GM19240 (cell line): ENCODE measurements at regions not wholly inside any gene's neighbourhood (a gene's known extent, or its start where the extent isn't known, plus 50 kb on each side); places are given as distances from the start of the nearest gene placed in this dataset.

Source experiments
- DNase-seq: peaks from one replicate; pipeline ENCODE4 v3.0.0; 2011; ENCODE audit warnings: low spot score; ENCODE audit not compliant: insufficient read length

DNA sequence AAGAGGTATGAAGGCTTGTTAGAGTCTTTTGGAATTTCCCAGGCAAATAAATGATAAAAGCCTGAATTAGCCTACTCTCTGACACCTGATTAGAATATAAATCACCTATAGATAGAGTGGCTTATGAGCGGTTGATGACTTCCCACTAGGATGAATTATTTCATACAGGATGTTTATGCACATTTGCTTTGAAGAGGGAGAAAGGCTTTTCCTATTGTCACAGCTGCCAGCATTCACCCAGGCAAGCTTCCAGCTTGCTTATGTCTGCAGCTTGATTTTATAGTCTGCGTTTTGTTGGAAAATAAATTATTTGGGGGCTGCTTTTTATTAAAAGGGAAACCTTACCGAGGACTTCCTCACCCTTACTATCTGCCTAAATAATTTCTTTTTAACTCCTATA is 51.3 kb upstream of the EIF2S2 start:
- DNase-seq = no peak

DNA sequence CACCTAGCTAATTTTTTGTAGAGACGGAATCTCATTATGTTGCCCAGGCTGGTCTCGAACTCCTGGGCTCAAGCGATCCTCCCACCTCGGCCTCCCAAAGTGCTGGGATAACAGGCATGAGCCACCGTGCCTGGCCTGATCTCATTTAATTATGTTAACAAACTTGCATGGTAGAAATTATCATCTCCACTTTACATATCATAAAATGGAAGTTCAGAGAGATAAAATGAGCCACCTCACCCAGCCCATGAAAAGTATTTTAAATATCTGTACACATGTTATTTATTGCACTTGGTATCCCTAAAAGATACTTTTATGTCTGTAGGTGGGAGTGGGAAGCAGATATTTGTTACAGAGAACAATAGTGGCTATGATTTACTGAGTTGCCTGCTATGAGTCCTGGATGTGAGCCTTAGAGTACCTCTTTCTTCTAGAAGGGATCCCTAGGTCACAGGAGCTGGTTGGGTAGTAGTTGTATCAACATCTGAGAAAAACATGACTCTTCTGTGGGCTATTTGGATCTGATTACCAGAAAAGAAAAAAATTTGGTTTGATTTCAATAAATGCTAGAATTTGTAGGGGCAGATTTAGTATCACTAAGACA is 52.4 kb upstream of the EIF2S2 start:
- no peak for DNase-seq

DNA sequence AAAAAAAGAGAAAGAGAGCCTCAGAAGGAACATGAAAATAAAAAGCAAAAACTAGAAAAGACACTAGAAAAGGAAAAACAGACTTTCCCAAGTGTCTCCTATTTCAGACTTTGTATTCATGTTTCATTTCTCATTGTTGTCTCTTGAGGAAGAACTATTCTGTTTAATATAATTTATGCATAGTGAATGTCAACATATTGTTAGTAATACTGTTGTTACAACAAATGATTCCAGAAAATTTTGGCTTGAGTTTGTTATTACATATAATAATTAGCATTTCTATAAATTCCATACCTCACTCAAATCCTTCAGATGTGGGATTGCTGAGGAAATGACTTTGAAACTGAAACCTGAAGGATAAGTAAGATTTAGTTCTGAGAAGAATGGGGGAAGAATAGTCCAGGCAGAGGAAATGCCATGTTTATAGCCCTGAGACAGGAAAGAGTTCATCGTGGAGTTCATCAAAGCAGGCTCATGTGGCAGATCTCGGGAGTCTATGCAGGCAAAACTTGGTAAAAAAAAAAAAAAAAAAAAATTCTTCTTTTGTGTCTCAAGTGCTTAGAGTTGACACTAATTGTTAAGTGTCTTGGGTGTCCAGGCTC is 53.1 kb upstream of the EIF2S2 start:
- DNase-seq = no peak

DNA sequence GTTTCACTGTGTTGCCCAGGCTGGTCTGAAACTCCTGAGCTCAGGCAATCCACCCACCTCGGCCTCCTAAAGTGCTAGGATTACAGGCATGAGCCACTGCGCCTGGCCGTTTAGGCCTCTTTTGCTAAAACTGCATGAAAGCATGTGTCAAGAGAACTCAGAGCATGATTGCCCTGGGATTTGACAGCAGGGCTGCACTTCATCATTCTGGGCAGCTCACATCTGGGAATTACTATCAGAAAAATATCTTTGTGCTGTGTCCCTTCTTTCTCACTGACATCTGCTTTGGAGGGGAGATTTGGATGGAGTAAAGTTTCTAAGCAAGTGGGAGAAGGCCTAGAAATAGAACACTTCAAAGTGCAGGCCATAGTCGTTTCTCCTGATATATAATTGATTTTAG is 59.6 kb upstream of the EIF2S2 start:
- DNase-seq = no peak

DNA sequence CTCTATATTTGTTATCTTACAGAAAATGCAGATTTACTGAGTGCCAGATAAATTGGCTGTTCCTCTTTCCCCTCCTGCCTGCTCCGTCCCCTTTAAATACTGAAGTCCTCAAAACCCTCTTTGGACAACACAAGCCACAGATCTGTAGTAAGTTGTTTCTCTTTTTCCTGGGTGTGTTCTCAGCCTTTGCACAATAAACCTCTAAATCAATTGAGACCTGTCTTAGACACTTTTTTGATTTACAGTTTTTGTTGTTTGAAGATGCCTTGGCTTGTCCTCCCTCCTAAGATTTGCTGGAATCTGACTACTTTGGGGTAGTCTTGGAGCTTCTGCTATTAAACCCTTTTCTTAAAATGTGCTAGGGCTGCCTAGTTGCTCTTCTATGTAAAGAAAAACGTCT is 60.9 kb upstream of the EIF2S2 start:
- no peak for DNase-seq

DNA sequence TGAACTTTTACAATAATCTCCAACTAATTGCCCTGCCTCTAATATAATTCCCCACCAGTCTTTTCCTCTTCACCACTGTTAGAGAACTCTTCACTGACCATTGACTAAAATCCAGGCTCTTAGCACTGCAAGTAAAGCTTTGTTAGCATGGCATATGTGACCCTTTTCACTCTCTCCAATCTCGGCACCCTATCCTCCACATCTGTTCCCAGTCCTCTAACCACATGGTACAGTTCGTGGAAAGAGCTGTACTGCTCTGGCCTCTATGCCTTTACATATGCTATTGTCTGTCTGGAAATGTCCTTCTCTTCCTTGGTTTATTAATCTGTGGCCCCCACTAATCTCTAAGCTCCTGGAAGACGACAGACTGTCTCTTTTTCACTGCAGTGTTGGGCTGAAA is 63.0 kb upstream of the EIF2S2 start:
- DNase-seq = no peak

DNA sequence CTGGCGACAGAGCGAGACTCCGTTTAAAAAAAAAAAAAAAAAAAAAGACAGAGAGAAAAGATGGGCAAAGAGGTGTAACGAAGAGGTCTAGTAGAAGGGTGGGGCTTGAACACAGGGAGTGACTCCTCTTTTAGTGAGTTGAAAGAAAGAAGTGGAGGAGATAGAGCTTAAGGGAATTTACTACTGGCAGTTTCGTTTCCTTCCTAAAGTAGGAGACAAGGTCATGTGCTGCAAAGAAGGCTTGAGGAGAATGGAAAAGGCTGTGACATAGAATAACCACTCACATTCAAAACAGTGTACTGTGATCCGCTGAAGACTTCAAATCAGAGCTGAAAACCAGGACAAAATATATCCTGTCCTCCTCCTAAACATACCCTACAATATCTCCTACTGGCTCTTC is 63.8 kb upstream of the EIF2S2 start:
- DNase-seq = no peak

DNA sequence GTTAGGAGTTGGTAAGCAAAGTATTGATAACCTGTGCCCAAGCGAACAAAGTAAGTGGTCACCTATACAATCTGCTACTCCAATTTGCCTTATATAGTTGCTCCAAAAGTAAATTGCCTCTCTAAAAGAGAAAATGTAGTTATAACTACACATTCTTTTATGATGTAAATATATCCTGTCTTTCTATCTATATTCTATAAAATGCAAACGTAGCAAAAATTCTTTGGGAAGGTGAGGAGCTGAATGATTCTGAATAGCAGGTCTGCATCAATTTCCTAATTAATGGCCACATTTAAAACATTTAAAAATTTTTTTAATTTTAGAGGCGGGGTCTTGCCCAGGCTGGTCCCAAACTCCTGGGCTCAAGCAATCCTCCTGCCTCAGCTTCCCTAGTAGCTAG is 64.2 kb upstream of the ASIP start:
- no peak for DNase-seq

DNA sequence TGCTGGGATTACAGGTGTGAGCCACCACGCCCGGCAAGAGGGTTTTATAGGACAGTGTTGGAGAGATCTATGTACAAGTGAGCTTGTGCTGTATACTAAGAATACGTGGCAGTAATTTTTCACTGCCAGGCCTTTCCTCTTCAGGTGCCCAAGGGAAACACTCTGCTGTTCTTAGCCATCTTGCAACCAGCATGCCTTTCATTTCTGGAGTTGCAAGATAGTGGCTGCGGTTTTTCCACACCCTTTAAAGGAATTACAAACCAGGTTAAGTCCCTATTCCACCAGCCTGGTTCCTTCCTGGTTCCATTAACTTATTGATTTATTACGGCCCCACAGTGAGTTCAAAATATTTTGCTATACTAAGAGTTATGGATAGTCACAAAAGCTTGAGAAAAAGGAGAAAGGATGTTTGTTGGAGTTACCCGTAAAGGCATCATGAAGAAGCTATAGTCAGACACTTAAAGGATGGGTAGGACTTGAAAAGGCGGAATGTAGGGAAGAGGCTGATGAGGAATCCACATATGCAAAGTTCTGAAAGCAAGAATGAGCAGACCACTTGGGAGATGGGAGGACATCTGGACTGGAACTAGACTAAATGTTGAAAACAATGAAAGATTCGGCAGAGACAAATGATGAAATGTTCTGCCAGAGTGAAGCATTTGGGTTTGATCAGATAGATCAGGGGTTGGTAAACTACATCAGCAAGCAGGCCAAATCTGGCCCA is 61.4 kb upstream of the ASIP start:
- no peak for DNase-seq

DNA sequence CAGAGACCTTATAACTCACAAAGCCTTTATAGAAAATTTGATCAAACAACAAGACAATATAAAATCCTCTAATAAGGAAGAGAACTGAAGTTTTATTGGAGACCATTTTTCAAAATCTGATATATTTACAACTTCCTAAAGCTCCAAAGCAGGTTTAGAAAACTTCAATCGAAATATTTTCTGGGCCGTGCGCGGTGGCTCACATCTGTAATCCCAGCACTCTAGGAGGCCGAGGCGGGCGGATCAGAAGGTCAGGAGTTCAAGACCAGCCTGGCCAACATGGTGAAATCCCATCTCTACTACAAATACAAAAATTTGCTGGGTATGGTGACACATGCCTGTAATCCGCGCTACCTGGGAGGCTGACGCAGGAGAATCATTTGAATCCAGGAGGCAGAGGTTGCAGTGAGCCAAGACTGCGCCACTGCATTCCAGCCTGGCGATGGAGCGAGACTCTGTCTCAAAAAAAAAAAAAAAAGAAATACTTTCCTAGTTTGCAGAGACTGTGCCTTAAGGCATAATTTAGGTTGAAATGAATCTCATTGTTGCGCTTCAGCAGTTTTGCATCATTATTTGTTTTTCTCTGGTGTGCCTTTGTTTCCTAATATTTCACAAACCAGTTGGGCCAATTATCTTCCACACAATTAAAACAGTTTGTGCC is 60.6 kb upstream of the ASIP start:
- no peak for DNase-seq

DNA sequence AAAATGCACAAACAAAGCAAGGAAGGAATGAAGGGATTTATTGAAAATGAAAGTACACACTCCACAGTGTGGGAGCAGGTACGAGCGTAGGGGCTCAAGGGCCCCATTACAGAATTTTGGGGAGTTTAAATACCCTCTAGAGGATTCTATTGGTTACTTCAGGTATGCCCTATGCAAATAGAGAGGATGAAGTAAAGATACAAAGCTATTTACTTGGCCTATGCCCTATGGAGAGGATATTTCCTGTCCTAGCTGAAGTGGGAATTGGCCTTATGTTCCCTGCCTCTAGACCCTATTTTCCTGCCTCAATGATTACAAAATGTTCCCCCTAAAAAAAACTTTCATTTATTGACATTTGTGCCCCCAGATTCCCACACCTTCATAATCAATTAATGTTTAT is 59.7 kb upstream of the ASIP start:
- DNase-seq = no peak

DNA sequence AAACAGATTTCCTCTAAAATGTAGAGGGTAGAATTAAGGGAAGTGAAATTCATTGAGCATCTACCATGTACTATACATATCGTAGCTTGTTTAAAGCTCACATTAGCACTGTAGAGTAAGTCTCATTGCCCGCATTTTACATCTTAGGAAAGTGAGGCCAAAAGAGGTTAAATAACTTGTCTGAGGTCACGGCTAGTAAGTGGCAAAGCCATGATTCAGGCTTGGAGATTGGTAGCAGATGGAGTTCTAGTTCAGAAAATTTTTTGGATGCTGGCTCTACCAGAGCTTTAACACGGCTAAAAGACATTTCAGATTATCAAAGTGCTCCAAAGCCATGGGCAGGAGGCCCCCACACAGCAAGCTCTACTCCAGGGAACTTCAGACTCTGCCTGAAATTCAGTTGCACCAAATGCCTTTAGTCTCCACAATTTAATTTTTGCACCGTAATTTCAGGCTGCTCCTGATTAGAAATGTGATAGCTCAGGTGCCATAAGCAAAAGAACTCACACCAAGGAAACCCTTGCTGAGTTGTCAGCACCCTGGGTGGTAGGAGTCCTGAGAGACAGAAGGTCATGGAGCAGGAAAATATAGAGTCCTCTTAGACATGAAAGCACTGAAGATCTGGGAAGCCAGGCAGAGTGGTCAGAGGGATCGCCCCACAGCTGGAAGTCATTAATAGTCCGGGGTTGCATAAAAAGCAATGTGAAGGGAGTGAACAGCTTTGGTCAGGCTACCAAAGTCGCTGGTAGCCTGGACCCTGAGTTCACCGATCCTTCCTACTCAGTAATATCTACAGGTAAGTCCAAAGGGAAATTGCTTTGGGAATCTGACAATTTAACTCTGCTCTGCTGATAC is 55.2 kb upstream of the ASIP start:
- no peak for DNase-seq

DNA sequence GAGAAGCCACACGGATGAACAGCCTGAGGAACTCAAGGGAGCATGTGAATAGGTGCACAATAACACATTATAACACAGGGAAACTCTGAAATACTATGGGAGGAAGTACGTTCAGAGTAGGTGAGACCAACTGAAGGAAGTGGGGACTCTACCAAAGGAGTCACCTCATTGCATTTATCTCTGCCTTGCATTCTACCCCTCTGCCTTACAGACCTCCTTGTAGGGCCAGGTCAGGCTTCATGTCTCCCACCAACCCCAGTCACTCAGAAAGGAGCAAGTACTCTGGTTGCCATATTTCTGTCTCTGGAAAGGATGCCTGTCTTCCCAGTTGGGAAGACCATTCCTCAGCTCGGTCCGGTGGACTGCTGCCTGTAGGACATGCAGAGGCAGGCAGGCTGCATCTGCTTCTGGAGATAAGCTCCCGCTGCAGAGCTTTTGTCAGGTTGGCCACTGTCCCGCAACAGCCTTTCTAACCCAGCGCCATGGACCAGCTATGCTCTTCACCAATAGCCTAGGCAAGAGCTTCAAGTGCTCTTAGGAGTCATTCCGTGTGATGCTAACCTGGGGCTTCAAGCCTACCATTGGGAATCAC is 51.6 kb upstream of the ASIP start:
- no peak for DNase-seq

DNA sequence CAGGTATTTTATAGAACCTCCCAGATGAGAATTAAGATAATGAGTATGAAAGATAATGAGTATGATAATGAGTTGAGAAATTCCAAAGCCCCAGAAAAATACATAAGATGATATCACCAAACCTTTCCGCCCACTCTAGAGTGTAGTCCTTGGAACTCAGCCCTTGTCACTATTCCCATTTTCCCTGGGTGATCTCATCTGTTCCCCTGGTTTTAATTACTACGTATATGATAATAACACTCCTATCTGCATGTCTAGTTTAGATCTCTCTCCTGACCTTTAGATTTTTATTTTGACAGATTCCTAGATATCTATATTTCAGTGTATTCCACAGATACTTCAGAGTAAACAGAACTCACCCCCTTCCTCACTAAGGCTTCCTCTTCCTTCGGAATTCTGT is 51.0 kb upstream of the ASIP start:
- no peak for DNase-seq

DNA sequence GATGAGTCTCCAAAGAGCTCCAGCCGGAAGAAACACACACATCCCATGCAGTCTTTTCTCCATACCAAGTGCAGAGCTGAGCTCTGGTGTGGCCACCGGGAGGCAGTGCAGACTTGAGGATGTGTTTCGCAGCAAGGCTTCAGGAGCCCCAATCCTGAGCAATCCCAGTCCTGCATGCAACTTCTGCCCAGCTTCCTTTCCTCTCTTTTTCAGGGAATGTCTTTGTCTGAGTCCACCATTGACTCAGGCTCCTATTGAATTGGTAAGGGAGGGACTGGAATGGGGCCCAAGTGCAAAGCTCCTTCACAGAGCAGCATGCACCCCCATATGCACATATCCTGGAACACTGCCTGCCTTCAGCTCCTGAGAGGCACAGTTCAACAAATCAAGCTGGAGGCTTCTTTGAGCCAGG is 50.5 kb upstream of the ASIP start:
- peak; percentile 41 for DNase-seq
